ENCODE measurements at regions not wholly inside any gene's neighbourhood (a gene's known extent, or its start where the extent isn't known, plus 50 kb on each side); places are given as distances from the start of the nearest gene placed in this dataset.

- H3K4me2 ChIP-seq, result no peak overlapping the region
- H3K4me1 ChIP-seq (ENCODE audit: insufficient read depth), result no peaks in the 10 kb centered on the region
Observed at GRCh38 chr3:148266341-148266740, 431.4 kb upstream of the AGTR1 start.

More at GRCh38 chr3:148266341-148266740, 431.4 kb upstream of the AGTR1 start:
- TF ChIP-seq ZNF114 (CRISPR knock-in tag; IDR thresholded peaks at IDR 0.05) (no peak), CTCF (conservative IDR thresholded peaks at IDR 0.05; ENCODE audit: low read depth in 2 of 2) (no peak), STAT1 (IDR thresholded peaks at IDR 0.05; ENCODE audit: unreplicated experiment) (no peak), ZNF331 (CRISPR knock-in tag; IDR thresholded peaks at IDR 0.05; ENCODE audit: low read depth) (no peak), ZNF462 (CRISPR knock-in tag; IDR thresholded peaks at IDR 0.05) (no peak), EZH2phosphoT487 (IDR thresholded peaks at IDR 0.05; ENCODE audit: unreplicated experiment) (no peak), REST (IDR thresholded peaks at IDR 0.05; ENCODE audit: unreplicated experiment) (no peak), ETS1 (IDR thresholded peaks at IDR 0.05) (no peak), CREB1 (CRISPR knock-in tag; IDR thresholded peaks at IDR 0.05; ENCODE audit: low read depth) (no peak), POLR2AphosphoS5 (IDR thresholded peaks at IDR 0.05; ENCODE audit: low read depth) (no peak), NANOG (IDR thresholded peaks at IDR 0.05; ENCODE audit: borderline replicate concordance) (no peak), JUNB (IDR thresholded peaks at IDR 0.05; ENCODE audit: unreplicated experiment) (no peak), EZH2 (IDR thresholded peaks at IDR 0.05; ENCODE audit: low read depth, unreplicated experiment) (no peak)
- H2AFZ ChIP-seq, result no peak overlapping the region
- no peaks in the 10 kb centered on the region for H3F3A ChIP-seq (replicated peaks; ENCODE audit: low read depth)
- H4K20me1 ChIP-seq (replicated peaks; ENCODE audit: insufficient read depth), result no peaks in the 10 kb centered on the region
- Mint-ChIP-seq H3K4me1 (no peaks in the 10 kb centered on the region), H3K36me3 (ENCODE audit: low read depth) (no peaks in the 10 kb centered on the region), H3K9me3 (no peaks in the 10 kb centered on the region), H3K27ac (no peak overlapping the region), H3K4me3 (no peak overlapping the region), H3K27me3 (ENCODE audit: insufficient read depth, low read depth, poor library complexity) (no peaks in the 10 kb centered on the region)
- H3K4me3 ChIP-seq, result no peak overlapping the region
- H3K9me2 ChIP-seq (ENCODE audit: insufficient read depth), result peaks cover 8% of the 10 kb centered on the region
- H3K27ac ChIP-seq (ENCODE audit: low read depth), result no peak overlapping the region
- no peaks in the 10 kb centered on the region for H3K27me3 ChIP-seq (ENCODE audit: insufficient read depth)
- DNase-seq (ENCODE audit: low spot score) (no peak), ATAC-seq (no peak)
- no peaks in the 10 kb centered on the region for H3K79me2 ChIP-seq (replicated peaks; ENCODE audit: insufficient read depth)
- H3K36me3 ChIP-seq (ENCODE audit: insufficient read depth), result no peaks in the 10 kb centered on the region

Data from GM23338 (cell line).